Stimulated activated CD8-positive, alpha-beta memory T cell treated with anti-CD3 and anti-CD28 coated beads, Interleukin-15, amount 100 ng/mL, for 24 hours (primary cell): ENCODE measurements at regions not wholly inside any gene's neighbourhood (a gene's known extent, or its start where the extent isn't known, plus 50 kb on each side); places are given as distances from the start of the nearest gene placed in this dataset.
"Not testable (repeated sequence)": the region's sequence is repeated elsewhere in the genome, so short reads cannot be mapped to it uniquely, and the experiment has no call there.

Source experiments
- DNase-seq: peaks from one replicate; pipeline ENCODE4 v3.0.0-alpha.2; 2020; ENCODE audit warnings: low read depth

DNA sequence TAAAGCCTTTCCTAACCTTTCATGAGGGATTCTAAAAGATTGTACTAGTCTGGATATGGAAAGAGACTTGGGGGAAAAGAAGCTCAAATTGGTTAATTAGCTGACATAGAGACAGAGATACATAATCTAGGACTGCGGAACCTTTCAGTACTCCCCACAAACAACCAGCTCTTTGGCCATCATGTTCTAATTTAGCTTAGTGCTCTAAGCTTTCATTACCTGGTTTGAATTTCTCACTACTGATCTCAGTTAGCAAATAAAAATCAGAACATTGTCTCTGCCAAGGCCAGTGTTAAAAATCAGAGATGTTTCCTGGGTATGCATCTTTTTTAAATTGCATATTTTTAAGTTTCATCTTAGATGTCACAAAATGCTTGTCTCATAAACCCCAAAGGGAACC is 254.4 kb downstream of the GLUD2 start:
- no peak for DNase-seq

DNA sequence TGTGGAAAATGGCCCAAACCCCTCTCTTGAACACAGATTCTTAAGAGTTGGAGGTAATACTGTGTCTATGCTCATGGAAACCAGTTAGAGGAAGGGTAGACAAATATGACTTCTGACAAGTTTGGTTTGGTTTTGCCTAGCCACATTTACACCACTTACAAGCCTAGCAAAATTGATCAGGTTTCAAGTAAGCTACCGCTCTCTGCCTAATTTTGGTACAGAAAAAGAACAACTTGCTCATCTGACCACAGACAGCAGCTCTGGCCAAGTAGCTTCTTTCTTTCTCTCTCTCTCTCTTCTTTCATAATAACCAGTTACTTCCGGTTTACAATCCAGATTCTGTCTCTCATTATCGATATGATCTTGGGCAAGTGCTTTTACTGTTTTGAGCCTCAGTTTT is 260.0 kb downstream of the GLUD2 start:
- DNase-seq, result no peak

DNA sequence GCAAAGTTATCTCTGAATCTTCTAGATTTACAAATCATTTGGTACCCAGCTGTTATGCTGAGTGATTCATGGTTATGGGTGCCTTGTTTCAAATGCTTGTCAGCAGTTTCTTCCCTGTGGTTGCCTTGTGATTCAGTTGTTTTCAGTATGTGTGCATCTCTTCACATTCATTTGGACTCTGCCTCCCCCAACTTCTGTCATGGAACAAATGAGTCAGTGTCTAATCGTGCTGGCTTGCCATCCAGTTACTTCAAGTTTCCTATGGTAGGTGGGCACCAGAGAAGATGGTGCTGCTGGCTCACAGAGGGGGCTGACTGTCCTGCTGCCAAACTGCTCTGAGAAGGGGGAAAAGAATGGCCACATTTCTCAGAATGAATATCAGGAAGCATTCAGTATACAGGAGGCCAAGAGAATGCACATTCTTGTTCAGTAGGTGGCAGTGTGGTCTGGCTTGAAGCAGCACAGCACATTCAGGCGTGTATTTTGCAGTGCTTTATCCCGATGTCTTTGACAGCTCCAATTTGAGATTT is 260.9 kb downstream of the GLUD2 start:
- DNase-seq, result peak; percentile 0

DNA sequence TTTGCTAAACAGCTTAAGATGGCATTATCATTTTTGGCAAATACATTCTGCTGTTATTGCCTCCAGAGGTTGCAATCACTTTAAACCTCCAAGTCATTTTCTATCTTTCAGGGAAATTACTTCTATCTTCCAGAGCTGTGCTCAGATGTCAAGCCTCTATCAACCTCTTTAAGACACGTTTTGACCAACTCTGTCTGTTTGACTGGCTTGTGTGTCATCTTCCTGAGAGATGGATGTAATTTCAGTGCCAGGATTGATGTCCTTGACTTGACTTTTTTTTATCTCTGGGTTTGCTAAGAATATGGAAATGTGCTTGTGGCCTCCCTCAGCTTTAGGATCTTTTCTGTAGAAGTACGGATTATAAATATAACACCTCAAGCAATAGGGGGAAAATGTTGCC is 263.4 kb downstream of the GLUD2 start:
- DNase-seq, result no peak

DNA sequence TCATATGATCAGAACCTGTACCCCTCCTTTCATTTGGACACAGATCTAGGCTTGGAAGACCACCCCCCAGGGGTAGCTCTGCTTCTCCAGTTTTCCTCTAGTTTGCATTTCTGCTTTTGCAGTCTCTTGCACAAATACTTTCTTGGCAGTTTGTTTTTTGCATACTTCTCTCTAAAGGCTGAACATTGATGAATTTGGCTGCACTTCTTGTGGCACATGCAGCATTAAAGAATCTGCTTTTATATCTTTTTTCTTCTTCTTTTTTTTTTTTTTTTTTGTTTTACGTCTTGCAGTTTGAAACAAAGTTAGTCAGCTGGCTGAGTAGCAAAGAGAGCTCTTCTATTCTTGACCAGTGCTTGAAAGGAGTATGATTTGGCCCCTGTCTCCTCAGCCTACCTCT is 273.0 kb downstream of the GLUD2 start:
- DNase-seq, result no peak

DNA sequence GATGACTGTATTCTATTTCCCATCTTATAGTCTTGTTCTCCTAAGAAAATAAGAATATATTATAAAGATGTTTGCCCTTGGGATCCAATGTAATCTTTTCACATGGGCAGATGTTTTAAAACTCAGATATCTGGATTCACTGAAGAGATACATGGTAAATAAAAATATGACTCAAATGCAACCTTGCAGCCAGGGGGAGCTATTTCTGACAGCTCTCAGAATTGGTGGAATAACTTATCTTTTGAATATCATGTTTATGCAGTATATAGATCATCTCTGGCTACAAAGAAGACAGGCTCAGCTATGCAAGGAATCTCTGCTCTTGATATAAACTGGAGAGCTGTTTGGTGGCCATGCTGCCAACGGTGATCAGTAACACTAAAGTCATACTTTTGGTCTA is 274.7 kb downstream of the GLUD2 start:
- no peak for DNase-seq

DNA sequence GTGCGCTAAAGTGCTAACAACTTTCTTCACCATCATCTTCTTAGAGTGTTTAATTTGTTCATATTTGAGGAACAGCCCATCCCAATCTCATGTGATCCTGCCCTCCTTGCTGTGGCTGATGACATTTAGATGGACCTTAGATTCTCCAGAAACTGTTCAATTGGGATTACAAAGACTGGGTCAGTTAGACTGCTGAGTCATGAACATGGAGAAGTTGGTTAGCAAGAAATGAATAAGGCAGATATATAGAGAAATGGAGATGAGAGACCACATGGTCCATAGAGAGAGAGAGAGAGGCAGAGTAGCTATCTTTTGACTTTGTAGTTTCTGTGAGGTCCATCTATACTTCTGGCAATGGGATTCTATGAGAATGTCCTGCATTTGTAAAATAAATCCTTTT is 275.9 kb downstream of the GLUD2 start:
- no peak for DNase-seq

DNA sequence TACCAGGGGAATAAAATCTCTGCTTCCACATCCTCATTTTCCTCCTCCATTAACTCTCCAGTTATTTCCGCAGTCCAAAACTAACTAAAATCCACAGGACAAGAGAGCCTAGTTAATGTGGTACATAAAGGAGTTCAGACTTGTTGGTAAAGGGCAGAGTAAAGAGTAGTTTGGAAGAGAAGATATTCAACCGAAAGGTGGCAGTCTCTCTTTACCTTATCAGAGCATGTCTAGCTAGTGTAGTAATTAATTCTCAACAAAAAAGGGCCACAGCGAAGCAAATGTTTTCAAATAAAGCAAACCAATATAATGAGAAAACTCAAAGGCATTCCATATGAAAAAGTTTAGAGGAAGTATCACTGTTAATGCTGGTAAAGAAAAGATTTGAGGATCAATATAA is 286.5 kb downstream of the GLUD2 start:
- DNase-seq, result no peak

DNA sequence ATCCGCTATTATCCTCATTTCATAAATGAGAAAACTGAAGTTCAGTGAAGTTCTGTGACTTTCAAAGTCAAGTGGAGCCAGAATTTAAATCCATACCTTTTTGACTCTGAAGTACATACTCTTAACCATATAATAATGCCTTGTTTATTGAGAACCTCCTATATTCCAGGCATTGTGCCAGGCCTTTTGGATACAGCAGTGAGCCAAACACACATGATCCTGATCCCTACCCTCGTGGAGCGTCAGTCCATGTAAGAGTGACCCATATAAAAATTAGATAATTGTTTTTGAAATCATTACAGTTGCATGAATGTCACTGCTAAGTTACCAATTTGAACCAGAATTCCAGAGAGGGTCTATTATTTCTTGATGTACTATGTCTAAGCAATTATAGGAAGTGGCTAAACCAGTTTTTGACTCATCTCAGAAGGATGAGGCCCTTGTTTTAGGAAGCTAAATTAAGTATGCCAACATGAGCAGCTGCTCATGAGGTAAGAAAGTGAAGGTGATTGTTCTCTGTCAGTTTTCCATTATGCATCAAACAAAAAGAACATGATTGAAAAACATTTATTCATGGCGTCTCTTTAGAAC is 289.5 kb downstream of the GLUD2 start:
- no peak for DNase-seq

DNA sequence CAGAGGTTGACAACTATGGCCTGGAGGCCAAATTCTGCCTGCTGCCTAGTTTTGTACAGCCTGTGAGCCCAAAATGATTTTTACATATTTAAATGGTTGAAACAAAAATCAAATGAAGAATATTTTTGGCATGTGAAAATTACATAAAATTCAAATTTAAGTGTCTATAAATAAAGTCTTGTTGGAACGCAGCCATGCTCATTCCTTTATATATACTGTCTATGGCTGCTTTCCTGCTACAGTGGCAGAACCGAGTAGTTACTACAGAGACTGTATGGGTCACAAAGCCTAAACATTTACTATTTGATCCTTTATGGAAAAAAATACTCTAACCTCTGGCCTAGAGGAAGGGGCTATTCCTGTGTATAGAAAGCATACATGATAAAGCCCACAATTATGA is 290.4 kb downstream of the GLUD2 start:
- no peak for DNase-seq

DNA sequence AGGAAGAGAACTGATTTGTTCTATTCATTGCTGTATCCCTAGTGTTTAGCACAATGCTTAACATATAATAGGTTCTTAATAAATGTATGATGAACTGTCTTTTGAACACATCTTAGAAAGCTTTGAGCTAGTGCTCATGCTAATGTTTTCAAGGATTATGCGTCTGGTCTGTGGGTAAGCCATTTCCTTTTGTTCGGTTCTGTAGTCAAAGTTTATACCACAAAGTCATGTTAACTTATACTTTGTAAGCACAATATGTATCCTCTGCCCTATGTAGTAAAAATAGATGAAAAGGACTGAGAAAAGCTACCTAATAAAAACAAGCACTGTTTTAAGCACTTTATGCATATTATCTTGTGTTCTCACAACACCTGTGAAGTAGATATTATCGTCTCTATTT is 301.9 kb downstream of the GLUD2 start:
- no peak for DNase-seq

DNA sequence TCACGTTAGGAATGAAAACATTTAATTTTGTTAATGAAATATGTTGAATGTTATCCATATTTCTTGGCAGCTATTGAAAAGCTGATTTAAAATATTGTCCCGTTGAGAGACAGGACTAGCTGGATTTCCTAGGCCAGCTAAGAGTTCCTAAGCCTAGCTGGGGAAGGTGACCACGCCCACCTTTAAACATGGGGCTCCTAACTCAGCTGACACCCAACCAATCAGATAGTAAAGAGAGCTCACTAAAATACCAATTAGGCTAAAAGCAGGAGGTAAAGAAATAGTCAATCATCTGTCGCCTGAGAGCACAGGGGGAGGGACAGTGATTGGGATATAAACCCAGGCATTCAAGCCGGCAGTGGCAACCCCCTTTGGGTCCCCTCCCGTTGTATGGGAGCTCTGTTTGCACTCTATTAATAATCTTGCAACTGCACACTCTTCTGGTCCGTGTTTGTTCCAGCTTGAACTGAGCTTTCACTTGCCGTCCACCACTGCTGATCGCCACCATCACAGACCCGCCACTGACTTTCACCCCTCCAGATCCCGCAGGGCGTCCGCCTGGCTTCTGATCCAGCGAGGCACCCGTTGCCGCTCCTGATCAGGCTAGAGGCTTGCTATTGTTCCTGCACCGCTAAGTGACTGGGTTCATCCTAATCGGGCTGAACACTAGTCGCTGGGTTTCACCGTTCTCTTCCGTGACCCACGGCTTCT is 308.9 kb downstream of the GLUD2 start:
- DNase-seq, result no peak

DNA sequence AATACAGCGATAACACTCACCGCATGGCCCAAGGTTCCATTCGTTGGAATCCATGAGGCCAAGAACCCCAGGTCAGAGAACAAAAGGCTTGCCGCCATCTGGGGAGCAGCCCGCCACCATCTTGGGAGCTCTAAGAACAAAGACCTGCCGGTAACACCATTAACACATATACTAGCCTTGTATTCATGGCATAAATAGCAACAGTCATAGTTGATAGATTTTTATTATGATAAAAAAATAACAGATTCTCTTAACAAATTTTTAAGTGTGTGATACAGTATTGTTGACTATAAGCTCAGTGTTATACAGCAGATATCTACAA is 309.4 kb downstream of the GLUD2 start:
- no peak for DNase-seq

DNA sequence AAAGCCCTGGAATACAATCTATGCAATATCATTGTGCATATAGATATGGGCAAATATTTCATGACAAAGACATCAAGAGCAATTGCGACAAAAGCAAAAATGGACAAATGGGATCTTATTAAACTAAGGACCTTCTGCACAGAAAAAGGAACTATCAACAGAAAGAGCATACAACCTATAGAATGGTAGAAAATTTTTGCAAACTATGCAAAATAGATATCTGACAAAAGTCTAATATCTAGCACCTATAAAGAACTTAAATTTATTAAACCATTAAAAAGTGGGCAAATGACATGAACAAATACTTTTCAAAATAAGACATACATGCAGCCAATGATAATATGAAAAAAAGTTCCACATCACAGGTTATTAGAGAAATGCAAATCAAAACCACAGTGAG is 312.9 kb downstream of the GLUD2 start:
- DNase-seq, result no peak

DNA sequence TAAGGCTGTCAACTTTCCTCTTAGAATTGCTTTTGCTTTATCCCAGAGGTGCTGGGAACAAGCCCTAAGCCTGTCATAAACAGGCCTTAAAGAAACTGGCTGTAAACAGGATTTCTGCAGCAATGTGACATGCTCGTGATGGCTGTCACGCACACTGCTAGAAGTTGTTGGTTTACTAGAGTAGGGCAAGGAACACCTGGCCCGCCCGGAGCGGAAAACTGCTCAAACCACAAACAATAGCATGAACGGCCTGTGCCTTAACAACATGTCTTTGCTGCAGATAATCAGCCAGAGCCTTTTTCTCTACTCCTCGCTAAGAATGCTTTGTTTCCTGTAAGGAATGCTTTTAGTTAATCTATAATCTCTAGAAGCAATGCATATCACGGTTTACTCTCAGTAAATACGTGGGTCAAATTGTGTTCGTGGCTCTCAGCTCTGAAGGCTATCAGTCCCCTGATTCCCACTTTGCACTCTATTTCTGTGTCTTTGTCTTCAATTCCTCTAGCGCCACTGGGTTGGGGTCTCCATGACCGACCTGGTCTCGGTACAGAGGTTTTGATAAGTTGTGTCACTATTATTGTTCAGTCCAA is 318.3 kb downstream of the GLUD2 start:
- no peak for DNase-seq

DNA sequence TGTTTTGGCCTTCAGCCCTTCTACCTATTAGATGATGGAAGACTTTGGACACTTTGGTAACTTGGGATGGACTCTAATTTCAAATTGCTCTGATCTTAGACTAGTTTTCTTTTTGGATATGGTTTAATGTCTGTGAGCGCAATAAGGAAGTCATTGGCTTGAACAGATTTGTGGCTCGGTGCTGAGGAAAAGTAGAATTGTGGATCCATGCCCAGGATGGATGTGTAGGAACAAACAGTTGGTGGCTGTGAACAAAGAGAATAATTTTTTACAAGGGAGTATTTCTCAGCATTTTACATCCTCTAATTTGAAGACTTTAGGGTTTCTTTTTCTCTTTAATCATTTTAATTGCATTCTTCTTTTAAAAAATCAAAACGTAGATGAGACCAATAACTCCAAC is 327.1 kb downstream of the GLUD2 start:
- DNase-seq, result no peak

DNA sequence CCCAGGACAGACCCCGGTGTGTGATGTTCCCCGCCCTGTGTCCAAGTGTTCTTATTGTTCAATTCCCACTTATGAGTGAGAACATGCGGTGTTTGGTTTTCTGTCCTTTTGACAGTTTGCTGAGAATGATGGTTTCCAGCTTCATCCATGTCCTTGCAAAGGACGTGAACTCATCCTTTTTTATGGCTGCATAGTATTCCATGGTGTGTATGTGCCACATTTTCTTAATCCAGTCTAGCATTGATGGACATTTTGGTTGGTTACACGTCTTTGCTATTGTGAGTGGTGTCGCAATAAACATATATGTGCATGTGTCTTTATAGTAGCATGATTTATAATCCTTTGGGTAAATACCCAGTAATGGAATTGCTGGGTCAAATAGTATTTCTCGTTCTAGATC is 334.5 kb downstream of the GLUD2 start:
- not testable (repeated sequence) for DNase-seq

DNA sequence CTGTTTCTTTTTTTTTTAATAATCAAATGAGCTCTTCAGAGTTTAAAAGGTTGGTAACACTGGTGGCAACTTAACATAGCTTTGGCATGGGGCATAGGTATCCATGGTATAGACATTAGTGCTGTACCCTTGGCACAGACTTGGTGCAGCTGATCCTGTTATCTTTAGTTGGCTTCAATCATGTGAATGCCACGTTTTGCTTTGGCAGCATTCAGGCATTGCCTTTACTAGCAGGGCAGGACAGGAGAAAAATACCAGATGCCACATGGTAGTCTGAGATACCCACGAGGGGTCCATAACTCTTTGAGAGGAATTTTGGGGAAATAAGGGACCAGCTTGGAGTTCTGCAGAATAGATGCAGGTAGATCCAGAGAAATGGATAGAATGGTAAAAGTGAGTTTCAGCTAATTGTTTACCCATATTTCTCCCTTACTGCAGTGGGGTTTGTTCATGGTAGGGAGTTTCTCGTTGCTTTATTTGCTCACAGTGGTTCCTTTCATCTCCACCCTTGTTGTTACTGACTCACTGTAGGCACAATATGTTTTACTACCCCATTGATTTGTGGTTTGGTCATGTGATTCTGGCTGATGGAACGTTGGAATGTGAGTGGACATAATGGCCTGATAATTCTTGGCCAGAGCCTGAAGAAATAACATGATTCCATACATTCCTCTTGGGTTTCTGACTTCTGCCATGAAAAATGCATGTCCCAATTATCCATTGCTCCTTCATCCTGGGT is 342.7 kb downstream of the GLUD2 start:
- DNase-seq, result no peak

DNA sequence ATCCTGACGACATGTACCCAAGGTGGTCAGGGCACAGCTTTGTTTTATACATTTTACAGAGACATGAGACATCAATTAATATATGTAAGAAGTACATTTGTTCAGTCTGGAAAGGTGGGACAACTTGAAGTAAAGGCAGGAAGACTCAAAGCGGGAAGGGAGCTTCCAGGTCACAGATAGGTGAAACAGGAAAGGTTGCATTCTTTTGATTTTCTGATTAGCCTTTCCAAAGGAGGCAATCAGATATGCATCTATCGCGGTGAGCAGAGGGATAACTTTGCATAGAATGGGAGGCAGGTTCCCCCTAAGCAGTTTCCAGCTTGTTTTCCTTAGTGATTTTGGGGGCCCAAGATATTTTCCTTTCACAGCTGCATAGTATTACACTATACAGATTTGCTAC is 358.4 kb downstream of the GLUD2 start:
- no peak for DNase-seq

DNA sequence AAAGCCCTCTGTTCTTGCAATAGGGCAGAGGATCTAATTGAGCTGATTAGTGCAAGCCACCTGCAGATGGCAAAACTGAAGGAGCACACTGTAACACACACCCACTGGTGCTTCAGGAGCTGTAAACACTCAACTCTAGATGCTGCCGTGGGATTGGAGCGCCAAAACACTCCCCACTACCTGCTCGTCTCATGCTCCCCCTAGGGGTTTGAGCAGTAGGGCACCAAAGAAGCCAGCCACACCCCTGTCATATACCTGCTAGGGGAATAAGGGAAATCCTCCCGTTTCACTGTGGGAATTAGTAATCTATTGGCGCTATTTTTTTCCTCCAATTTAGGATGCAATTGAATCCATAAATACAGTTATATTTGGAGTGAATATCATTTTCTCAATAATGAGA is 360.2 kb downstream of the GLUD2 start:
- no peak for DNase-seq

DNA sequence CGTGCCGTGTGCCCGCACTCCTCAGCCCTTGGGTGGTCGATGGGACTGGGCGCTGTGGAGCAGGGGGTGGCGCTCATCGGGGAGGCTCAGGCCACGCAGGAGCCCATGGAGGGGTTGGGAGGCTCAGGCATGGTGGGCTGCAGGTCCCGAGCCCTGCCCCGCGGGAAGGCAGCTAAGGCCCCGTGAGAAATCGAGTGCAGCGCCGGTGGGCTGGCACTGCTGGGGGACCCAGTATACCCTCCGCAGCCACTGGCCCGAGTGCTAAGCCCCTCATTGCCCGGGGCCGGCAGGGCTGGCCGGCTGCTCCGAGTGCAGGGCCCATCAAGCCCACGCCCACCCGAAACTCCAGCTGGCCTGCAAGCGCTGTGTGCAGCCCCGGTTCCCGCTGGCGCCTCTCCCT is 384.1 kb downstream of the GLUD2 start:
- DNase-seq, result not testable (repeated sequence)

DNA sequence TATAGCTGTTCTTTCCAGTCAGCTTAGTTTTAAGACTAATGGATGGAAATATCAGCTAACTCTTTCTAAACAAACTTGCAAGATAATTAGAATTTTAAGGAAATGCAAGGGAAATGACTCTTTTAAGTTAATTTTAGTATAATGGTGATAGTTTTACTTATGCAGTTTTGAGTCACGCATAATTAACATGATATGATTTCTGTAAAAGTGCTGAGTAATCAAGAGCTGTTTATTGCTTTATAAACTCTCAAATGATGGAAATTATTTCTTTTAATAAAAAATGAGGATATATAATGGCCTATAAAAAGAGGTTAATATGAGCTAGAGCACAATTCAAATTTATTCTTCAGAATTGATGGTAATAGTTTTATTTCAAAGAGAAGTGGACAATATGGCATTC is 385.9 kb downstream of the GLUD2 start:
- DNase-seq, result no peak

DNA sequence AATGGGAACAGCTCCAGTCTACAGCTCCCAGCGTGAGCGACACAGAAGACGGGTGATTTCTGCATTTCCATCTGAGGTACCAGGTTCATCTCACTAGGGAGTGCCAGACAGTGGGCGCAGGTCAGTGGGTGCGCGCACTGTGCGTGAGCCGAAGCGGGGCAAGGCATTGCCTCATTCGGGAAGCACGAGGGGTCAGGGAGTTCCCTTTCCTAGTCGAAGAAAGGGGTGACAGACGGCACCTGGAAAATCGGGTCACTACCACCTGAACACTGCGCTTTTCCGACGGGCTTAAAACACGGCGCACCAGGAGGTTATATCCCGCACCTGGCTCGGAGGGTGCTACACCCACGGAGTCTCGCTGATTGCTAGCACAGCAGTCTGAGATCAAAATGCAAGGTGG is 390.3 kb downstream of the GLUD2 start:
- DNase-seq, result not testable (repeated sequence)
